ENCODE measurements at regions not wholly inside any gene's neighbourhood (a gene's known extent, or its start where the extent isn't known, plus 50 kb on each side); places are given as distances from the start of the nearest gene placed in this dataset.
"Not testable (repeated sequence)": the region's sequence is repeated elsewhere in the genome, so short reads cannot be mapped to it uniquely, and the experiment has no call there.

GRCh38 chr3:6680119-6680806 lies 180.7 kb upstream of the GRM7 start:
- TF ChIP-seq POLR2A (IDR thresholded peaks at IDR 0.05; ENCODE audit: low read depth) (no peak), POLR2AphosphoS5 (IDR thresholded peaks at IDR 0.05) (no peak), EP300 (IDR thresholded peaks at IDR 0.05) (no peak)
- TF ChIP-seq, protein P1, sequence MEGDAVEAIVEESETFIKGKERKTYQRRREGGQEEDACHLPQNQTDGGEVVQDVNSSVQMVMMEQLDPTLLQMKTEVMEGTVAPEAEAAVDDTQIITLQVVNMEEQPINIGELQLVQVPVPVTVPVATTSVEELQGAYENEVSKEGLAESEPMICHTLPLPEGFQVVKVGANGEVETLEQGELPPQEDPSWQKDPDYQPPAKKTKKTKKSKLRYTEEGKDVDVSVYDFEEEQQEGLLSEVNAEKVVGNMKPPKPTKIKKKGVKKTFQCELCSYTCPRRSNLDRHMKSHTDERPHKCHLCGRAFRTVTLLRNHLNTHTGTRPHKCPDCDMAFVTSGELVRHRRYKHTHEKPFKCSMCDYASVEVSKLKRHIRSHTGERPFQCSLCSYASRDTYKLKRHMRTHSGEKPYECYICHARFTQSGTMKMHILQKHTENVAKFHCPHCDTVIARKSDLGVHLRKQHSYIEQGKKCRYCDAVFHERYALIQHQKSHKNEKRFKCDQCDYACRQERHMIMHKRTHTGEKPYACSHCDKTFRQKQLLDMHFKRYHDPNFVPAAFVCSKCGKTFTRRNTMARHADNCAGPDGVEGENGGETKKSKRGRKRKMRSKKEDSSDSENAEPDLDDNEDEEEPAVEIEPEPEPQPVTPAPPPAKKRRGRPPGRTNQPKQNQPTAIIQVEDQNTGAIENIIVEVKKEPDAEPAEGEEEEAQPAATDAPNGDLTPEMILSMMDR (IDR thresholded peaks at IDR 0.05), result no peak
- intact Hi-C loops (cut with DNase I), result no loop called here

DNA sequence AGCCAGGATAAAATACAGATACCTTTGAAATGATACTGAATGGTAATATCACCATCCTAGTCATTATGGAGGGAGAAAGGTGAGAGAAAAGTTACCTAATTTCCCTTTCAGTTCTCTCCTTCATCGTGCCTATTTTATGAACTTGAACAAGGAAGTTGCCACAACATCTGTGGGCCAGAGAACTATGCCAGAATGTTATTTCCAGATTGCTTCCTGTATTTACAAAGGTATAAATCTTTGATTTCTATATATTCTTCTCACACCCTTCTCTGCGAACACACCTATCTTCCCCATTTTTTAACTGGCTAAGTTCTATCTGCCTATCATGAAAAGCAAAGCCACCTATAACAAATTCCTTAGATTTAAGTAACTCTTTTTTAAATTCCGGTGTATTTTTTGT lies 163.6 kb upstream of the GRM7 start:
- Histone ChIP-seq H3K27ac (replicated peaks in 1 of 4) (no peak overlapping the region), H3K27me3 (no peaks in the 10 kb centered on the region), H3K4me1 (no peaks in the 10 kb centered on the region), H3K36me3 (no peaks in the 10 kb centered on the region), H3K9me3 (no peaks in the 10 kb centered on the region), H3K4me3 (no peak overlapping the region)
- no peak for TF ChIP-seq POLR2AphosphoS5 (IDR thresholded peaks at IDR 0.05)
- TF ChIP-seq EP300 (IDR thresholded peaks at IDR 0.05), result no peak
- TF ChIP-seq, protein P1 (IDR thresholded peaks at IDR 0.05), result no peak
- no peak for TF ChIP-seq POLR2A (IDR thresholded peaks at IDR 0.05; ENCODE audit: low read depth)
- WGBS, result 73% methylated on average over 3 of the region's 3 CpGs
- no peak for DNase-seq (ENCODE audit: extremely low spot score)
- intact Hi-C loops (cut with DNase I), result no loop called here

More at GRCh38 chr3:6680119-6680806, 180.7 kb upstream of the GRM7 start:
- no peaks in the 10 kb centered on the region for H3K27me3 ChIP-seq
- H3K4me1 ChIP-seq, result no peaks in the 10 kb centered on the region
- H3K9me3 ChIP-seq, result no peaks in the 10 kb centered on the region
- H3K27ac ChIP-seq (replicated peaks in 1 of 4), result no peak overlapping the region
- 63% methylated on average over 3 of the region's 3 CpGs for WGBS
- no peak for DNase-seq (ENCODE audit: extremely low spot score)
- H3K4me3 ChIP-seq, result no peak overlapping the region
- H3K36me3 ChIP-seq, result no peaks in the 10 kb centered on the region

- WGBS, result 79% methylated on average over 6 of the region's 6 CpGs
- Histone ChIP-seq H3K4me1 (no peaks in the 10 kb centered on the region), H3K4me3 (no peak overlapping the region), H3K27ac (replicated peaks in 1 of 4) (no peak overlapping the region), H3K9me3 (no peaks in the 10 kb centered on the region), H3K36me3 (no peaks in the 10 kb centered on the region), H3K27me3 (no peaks in the 10 kb centered on the region)
- DNase-seq (ENCODE audit: extremely low spot score), result no peak
- intact Hi-C loops (cut with DNase I), result no loop called here
- no peak for TF ChIP-seq POLR2AphosphoS5 (IDR thresholded peaks at IDR 0.05)
- no peak for TF ChIP-seq EP300 (IDR thresholded peaks at IDR 0.05)
- no peak for TF ChIP-seq POLR2A (IDR thresholded peaks at IDR 0.05; ENCODE audit: low read depth)
- TF ChIP-seq, protein P1 (IDR thresholded peaks at IDR 0.05), result no peak
Measured at GRCh38 chr3:6697722-6698121, 163.2 kb upstream of the GRM7 start.

- H3K27me3 ChIP-seq; H3K4me1 ChIP-seq; intact Hi-C loops (cut with DNase I); H3K9me3 ChIP-seq; DNase-seq (ENCODE audit: extremely low spot score); H3K4me3 ChIP-seq; H3K36me3 ChIP-seq; H3K27ac ChIP-seq (replicated peaks in 1 of 4): not testable (repeated sequence)
- 62% methylated on average over 5 of the region's 5 CpGs for WGBS
Measured at GRCh38 chr3:6704817-6705216, 156.1 kb upstream of the GRM7 start.

- intact Hi-C loops (cut with DNase I), result no loop called here
- TF ChIP-seq EP300 (IDR thresholded peaks at IDR 0.05), result no peak
- TF ChIP-seq POLR2A (IDR thresholded peaks at IDR 0.05; ENCODE audit: low read depth), result no peak
- TF ChIP-seq POLR2AphosphoS5 (IDR thresholded peaks at IDR 0.05), result no peak
- TF ChIP-seq, protein P1 (IDR thresholded peaks at IDR 0.05), result no peak
- Histone ChIP-seq H3K4me1 (no peaks in the 10 kb centered on the region), H3K4me3 (no peak overlapping the region), H3K9me3 (no peaks in the 10 kb centered on the region), H3K36me3 (no peaks in the 10 kb centered on the region), H3K27me3 (no peaks in the 10 kb centered on the region), H3K27ac (replicated peaks in 1 of 4) (no peak overlapping the region)
- 36% methylated on average over 2 of the region's 2 CpGs for WGBS
- DNase-seq (ENCODE audit: extremely low spot score), result no peak
Measured at GRCh38 chr3:6706777-6707176, 154.1 kb upstream of the GRM7 start.
